DMS153 treated with DMSO at 0.1 percent for 48 hours (cell line): ENCODE measurements at regions not wholly inside any gene's neighbourhood (a gene's known extent, or its start where the extent isn't known, plus 50 kb on each side); places are given as distances from the start of the nearest gene placed in this dataset.

Experiments used
- DNase-seq: peaks from one replicate; lab custom pipeline; 2025; ENCODE audit not compliant: unreplicated experiment; lab: John Stamatoyannopoulos, UW

DNA sequence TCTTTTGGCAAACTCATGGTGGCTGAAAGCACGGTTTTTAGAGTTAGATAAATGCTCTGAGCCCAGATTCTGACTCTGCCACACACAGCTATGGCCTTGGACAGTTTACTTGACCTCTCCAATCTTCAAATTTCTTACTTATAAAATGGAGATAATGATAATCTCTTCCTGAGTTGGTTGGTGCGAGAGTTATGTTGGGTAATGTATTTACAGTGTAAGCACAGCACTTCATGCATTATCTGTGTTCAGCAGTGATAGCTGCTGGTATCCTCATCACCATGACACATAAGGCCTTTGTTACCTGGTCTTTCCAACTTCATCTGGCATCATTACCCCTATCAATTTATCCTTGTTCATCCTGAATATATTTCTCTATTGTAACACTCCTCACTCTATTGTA is 178.8 kb upstream of the ELL2 start:
- DNase-seq, result no peak

DNA sequence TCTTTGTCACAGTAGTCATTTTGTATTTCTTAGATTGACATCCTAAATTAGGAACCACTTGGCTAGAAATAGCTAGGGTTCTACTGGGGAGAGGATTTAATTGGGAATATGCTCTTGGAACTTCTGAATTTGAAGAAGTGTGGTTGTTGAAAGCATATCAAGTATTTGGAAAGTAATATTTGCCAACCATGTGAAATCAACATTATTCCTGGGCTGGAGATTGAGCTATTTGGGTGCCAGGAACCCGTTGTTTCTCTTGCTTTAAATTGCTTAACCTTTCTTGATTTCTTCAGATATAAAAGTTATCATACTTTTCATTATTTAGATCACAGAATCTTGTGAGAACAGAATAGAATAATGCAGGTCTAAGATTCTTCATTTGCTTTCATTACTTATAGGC is 178.4 kb upstream of the ELL2 start:
- no peak for DNase-seq

DNA sequence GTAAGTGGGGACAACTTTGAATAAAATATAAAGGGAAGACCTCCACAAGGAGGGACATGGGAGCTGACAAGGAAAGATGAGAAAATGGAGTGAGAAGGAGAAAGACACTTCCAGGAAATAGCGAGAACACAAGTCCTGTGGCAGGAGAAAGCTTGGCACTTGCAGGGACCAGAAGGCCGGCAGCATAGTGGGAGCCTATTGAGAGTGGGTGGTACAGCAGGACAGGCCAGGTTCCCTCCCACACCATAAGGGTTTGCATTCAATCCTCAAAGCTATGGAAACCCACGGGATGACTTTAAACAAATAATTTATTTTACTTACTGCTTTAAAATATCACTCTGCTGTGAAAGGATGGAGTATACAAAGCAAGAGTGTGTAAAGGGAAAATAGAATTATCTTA is 173.2 kb upstream of the ELL2 start:
- DNase-seq, result no peak

DNA sequence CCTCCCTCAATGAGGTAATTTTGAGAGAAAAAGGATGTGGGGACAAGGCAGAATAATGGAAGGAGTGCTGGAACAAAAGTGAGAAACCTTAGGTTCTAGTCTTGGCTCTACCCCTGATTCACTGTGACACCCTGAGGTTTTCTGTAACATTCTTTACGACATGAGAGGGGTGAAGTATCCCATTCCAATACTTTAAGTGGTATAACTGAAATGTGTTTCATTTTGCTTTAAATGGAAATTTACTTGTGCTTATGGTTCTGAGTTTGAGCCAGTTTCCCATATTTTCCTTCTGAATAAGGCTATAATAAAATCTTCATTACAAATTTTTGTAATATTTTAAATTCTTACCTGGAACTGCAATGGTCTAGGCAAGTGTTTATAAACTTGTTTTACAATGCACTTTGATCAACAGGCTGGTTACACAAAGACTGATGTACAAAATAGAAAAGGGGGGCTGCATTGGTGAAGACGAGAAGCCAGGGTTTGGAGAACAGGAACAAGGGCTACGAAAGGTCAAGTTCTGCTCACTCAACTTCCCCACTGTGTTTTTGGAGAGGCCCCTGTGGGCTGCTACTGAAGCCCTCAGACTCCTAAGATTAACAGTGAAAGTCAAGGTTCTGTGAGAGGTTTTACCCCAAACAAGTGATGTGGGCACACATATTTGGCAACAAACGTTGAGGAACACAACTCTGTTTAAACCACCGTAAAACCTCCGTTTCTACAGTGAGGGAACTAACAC is 171.9 kb upstream of the ELL2 start:
- no peak for DNase-seq

DNA sequence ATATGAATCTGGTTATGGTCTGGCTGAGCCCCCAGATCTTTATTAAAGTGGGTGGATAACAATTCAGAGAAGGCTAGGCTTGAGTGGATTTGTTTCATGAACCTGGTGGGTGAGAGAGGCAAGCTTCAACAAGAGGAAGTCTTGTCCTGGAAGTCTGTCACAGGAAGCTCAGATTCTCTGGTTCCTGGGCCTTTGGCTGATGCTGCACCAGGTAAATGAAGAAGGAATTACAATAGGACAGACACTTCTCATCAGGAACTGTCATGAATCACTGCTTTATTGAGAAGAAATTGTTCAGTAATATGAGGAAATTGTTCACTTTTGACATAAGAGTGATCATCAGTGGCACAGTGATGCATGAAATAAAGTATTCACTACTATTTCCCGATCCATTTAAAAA is 167.6 kb upstream of the ELL2 start:
- no peak for DNase-seq

DNA sequence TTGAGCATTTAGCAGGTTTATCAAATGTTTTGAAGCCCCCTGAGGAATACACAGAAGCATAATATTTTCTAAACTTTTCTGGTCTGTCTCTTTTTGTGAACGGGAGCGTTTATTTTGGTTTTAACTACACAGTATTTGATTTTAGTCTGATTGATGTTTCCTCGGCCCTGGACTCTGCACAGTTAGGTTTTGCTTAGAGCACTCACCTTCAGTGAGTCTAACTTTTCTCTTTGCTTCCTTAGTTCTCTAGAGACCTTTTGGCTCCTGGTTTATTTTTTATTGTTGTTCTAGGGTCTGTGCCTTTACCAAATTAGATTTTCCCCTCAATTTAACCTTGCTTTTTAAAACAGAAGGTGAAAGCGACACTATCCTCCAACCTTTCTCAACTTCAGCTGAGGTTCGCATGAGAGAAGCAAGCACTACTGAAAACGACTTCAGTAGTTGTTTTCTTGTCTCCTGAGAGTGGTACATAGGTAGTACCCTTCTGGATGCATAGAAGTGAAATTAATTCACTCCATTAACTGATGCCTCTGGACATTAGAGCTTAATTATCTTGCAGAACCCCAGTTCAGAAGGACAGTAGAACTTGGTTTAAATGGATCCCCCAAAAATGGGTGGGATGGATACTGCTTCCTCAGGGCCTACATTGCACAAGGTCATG is 166.7 kb upstream of the ELL2 start:
- DNase-seq, result no peak

DNA sequence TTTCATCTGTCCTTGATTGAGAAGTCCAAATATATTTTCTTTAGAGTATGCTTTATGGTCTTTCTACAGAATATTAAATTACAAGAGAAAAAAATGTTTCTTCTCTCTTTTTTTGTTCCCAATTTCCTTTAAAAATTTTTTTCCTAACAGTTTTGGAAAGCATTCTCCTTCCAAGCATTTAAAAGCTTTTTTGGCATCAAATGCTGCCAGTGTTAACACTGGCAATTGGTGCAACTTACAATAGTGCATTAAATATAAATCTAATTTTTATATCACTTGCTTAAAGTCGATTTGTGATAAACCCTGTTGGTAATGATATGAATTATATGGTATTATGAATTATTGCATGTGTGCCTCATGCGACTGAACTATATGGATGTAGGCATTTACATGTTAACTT is 165.9 kb upstream of the ELL2 start:
- DNase-seq, result no peak

DNA sequence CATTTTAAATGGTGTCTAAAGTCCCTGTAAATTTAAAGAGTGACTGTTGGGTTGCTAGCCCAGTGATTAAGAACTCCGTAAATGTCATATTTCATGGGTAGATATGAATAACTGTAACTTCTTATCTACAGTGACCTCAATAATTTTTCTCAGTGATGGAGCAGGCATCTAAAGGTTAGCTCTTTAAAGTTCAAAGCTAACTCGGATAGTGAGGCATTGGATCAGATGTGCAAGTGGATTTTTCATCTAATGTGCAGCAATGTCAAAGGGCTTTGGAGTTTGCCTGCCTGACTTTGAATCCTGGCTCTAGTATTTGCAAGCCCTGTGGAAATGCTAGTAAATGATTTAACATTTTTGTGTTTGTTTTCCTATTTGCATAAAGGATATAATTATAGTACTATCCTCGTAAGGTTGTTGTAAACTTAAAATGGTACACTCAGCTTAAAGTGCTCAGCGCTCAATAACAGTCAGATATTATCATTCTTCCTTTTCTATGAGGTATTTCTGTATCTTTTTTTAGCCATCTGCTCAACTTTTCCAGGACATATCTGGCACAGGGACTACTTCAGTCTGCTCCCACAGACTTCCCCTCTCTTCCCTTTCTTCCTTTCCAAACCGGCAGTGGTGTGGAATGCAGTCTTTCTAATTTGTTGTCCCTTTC is 163.7 kb upstream of the ELL2 start:
- no peak for DNase-seq

DNA sequence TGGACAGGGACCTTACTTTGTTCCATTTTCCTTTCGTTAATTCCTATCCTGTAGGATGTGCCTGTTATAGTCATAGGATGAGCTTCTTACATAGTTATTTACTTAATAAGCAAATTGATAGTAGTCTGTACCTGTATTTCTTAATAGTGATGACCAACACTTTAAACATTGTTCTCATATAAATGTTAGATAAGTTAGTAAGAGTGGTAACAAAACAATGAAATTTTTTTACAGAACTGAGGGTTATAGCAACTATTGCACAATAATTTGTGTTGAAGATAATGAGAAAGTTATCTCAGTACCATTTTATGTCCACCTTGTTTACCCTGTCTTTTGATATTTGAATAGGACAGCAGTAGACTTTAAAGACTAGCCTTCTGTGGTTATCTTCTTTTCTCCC is 162.9 kb upstream of the ELL2 start:
- DNase-seq, result no peak

DNA sequence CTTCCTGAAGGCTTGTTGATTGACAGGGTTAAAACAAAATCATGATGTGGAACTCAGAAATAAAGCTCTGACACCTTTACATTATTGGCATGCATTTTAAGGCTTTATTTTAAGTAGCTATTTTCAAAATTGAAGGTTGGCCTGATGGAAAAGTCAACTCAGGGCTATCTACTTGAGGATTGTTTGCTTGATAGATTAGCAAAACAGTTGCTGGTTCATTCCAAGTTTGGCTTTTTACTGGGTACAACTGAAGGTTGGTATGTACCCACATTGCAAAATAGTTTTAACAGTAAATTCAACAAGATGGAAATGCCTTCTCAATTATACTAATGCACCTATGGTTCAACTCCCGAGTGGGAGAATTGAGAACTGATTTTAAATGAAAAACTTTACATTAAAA is 161.8 kb upstream of the ELL2 start:
- DNase-seq, result no peak

DNA sequence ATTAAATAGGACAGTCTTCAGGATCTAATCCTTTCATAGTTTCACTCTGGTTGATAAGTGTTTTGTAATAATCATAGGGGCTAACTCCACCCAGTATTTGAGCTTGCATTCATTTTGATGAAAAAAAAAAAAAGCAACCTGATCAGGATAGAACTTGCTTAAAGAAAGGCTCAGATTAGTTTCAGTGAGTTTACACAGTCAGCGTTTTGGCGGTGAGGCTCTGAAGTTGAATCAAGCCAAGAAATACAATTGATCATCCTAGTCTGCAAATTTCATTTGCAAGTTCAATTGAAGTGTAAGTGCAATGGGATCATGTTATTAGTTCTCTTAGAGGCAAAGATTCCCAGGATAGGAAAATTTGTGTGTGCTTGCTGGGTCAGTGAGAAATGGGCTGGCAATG is 159.7 kb upstream of the ELL2 start:
- no peak for DNase-seq

DNA sequence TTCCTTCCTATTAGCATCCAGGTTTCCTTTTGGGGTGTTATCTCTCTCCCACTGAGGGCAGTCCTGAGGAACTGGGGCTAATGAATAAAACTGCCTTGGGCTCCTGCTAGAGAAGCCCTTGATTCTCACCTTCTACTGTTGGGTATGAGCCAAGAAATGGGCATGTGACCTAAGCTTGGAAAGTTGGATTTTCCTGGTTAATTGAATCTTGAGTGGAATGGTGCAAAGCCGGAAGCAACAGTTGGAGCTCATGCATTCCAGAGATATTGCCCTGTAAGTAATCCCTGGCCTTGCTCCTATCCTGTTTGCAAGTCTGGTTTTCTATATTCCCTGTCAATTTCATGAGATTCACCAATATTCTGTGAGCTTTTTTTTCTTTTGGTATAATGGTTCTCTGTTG is 158.5 kb upstream of the ELL2 start:
- no peak for DNase-seq

DNA sequence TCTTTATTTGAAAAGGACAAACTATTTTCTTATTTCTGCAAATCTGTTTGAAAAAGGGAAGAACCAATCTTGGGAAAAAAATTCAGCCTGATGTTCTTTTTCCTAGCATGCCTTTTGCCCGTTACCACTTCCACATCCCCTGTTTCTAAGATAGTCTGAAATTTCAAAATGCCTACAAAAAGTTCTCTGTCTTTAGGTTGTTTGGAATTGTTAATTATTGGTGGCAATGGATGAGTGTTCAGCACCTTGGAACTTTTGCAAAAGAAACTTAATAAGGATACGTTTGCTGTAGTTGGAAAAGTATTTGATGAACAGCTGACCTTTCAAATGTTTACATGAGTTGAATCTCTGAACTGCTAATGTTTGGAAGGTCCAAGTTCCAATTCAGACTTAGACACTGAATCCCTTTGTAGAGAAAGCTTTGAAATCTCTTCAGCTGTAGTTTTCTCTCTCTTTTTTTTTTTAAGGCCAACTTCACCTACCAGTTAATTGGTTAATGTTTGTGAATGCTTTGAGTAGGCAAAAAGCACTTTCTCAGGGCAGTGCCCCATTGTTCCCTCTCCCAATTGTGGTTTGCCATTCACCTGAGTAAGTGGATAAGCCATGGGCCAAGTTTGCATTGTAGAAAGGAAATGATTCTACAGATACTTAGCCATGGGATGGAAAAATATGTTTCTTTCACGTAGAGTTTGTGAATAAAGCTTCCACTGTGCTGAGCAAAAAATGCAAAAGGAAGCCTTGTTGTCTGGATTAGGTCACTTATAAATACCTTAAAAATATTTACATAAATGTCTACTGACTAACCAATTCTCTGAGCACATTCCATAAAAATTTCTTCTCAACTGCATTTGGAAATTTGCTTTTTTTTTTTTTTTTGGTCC is 156.4 kb upstream of the ELL2 start:
- no peak for DNase-seq

DNA sequence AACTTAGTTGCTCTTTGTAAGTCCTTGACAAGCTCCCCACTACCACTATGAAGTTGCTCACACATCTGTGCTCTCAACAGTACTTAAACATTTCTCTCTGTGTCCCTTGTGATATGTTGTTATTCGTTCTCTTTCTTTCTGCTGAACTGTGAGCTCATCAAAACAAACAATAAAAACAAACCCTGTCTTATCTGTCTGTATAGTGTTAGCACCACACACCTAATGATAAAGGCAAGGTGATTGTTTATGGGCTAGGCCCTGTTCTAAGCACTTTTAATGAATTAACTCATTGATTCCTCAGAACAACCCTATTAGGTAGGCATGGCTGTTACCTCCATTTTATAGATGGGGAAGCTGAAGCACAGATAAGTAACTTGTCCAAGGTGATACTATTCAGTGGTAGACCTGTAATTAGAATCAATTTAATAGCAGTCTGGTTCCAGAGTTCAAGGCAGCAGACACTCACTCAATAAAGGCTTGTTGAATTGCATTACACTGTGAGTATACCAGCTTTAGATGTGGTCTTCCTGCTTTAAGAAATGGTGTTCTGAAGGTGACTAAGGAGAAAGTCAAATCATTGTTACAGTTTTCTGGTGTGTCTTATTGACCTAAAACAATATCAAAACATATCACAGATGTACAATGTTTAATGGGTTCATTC is 153.6 kb upstream of the ELL2 start:
- no peak for DNase-seq

DNA sequence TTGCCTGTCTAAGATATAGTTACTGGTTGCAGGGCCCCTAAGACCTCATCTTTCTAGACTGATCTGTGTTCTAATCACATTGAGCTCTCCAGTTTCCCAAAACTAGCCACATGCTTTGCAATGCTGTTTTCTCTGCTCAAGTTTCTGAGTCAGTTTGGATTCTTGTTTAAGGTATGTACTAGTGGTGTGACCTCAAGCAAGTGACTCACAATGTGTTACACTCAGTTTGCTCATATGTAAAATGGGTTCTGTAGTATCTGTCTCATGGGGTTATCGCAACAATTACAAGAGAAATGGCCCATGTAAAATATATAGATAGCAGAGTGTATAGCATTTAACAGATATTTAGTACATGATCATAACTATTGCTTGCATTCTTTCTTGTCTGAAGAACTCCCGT is 153.1 kb upstream of the ELL2 start:
- no peak for DNase-seq

DNA sequence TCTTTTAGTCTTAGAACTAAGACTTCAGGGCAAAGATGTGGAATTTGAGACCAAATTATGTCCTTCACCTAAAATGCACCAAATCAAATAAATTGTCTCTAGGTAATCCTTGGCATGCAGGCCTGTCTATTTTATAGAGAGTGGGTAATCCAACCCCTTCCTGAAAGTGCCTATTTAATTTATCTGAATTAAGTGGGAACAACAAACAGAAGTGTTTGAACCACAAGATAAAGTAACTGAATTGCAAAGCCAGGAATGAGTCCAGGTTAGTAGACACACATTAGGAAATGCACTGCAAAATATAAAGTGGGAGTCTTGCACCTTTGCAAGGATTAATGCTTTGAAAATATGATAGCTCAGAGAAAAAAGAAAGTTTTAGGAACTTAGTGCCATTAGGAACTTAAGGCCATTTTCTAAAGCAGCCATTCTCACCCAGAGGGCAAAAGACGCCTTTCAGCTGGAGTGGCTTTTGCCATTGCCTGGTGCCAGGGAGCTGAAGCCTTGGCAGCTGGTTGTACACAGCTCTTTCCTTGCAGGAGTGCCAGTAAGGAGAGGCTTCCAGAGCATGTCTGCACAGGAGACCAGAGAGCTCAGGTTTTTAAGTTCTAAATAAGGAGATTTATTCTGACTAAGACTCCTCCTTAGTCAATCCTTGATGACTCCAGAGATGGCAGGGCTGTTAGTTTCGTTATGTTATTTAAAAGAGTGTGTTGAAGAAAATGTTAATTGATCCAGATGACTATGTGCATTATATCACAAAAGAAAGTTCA is 151.7 kb upstream of the ELL2 start:
- DNase-seq, result no peak

DNA sequence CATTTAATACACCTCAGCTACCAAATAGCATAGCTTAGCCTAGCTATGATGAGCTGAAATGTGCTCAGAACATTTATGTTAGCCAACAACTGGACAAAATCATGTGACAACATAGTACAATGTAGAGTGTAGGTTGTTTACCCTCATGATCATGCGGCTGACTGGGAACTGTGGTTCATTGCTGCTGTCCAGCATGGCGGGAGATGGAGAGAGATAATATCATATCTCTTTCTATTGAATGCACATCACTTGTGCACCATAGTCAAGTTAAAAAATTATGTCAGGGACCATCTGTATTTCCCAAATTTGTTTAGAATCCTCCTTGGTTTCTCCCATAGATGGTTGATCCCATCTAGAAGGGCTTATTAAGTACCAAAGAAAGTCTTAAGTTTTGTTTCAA is 151.1 kb upstream of the ELL2 start:
- no peak for DNase-seq

DNA sequence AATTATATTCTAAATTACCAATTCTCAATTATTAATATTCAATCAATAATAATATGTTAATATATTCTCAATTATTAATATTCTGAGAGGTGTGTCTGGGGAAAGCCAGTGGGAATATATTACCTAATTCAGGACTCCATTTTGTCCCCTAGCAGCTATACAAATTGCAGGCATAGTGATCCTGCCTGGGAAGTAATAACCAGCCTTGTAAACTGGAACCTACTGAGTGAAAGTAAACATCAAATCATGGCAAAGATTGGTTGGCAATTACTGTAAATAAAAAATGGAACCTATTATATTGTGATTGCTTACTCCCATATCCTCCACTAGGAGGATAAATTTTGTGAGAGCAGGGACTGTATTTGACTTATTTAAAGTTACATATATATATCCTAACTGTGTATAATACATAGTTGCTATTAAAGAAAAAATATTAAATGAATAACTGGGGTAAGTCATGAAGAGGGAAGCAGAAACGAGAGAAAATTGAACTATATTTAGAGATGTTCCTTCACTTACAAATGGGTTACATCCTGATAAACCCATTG is 150.5 kb upstream of the ELL2 start:
- no peak for DNase-seq

DNA sequence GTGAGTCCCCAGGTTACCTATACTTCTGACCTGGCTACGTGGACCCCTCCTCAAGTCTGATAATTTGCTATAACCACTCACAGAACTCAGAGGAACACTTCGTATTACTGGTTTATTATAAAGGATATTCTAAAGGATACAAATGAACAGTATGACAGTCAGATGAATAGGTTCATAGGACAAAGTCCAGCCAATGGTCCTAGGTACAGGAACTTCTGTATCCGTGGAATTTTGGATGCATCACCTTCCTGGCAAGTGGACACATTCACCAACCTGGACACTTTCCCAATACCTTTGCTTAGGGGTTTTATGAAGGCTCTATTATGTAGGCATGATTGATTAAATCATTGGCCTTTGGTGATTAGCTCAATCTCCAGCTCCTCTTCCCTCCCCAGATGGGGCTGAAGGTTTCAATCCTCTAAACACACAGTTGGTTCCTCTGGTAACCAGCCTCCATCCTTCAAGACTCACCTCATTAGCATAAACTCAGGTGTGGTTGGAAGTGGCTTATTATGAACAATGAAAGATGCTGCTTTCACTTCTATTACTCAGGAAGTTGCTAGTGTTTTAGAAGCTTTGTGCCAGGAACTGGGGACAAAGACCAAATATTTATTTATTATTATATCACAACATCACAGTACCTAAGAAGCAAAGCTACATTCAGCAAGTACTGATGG is 149.6 kb upstream of the ELL2 start:
- DNase-seq, result no peak
